ENCODE measurements at regions not wholly inside any gene's neighbourhood (a gene's known extent, or its start where the extent isn't known, plus 50 kb on each side); places are given as distances from the start of the nearest gene placed in this dataset.

GRCh38 chr5:35461530-35461929, 156.1 kb upstream of the SPEF2 start:
- no peak for TF ChIP-seq CTCF (IDR thresholded peaks at IDR 0.05)
- TF ChIP-seq POLR2A (IDR thresholded peaks at IDR 0.05), result no peak
